Esophagus squamous epithelium (tissue), 5 donors: ENCODE measurements at regions not wholly inside any gene's neighbourhood (a gene's known extent, or its start where the extent isn't known, plus 50 kb on each side); places are given as distances from the start of the nearest gene placed in this dataset.

ENCODE experiments used
- DNase-seq: peaks from one replicate; lab custom pipeline; 2025; lab: John Stamatoyannopoulos, UW
- H3K27ac ChIP-seq, 4 donors: fragments of 200-600 bp; sonication (generic); one replicate each; pipeline ENCODE4 v1.5.1; 2016 to 2019; ENCODE audit warnings: mild to moderate bottlenecking in 1 of 4
- H3K27me3 ChIP-seq, 4 donors: fragments of 200-600 bp; sonication (generic); 1 replicate in 3 of 4; 2 replicates in 1 of 4; pipeline versions ENCODE4 v1.5.1 to v1.6.0; 2017 to 2021; ENCODE audit warnings: antibody characterized with exemption in 1 of 4
- H3K36me3 ChIP-seq, 3 donors: fragments of 200-600 bp; sonication (generic); one replicate each; pipeline ENCODE4 v1.5.1; 2016 to 2019
- H3K4me1 ChIP-seq, 3 donors: fragments of 200-600 bp; sonication (generic); one replicate each; pipeline ENCODE4 v1.5.1; 2017 to 2019
- H3K4me3 ChIP-seq, 4 donors: fragments of 200-600 bp; sonication (generic); 1 replicate in 3 of 4; 2 replicates in 1 of 4; pipeline ENCODE4 v1.5.1; 2016 to 2019; ENCODE audit warnings: mild to moderate bottlenecking in 2 of 4, moderate library complexity in 1 of 4
- H3K9me3 ChIP-seq, 3 donors: fragments of 200-600 bp; sonication (generic); one replicate each; pipeline ENCODE4 v1.5.1; 2016 to 2019
- POLR2A ChIP-seq, 4 donors: fragments of 450-650 bp; IDR thresholded peaks; one replicate each; pipeline ENCODE4 v1.6.1; 2017; ENCODE audit warnings: antibody characterized with exemption in 4 of 4, mild to moderate bottlenecking in 4 of 4, moderate library complexity in 3 of 4
- WGBS, 2 donors: methylation state at CpG; one replicate each; pipeline ENCODE4 v1.1.5; 2018; 5-methylcytosine and 5-hydroxymethylcytosine counted together
- intact Hi-C: fragments of 100-400 bp; cut with DNase I; formaldehyde crosslinking; loops from one replicate; pipeline ENCODE4 v1.15.0; 2022
- TF ChIP-seq, protein P1 (sequence below), 6 experiments: fragments of 450-650 bp in 4 of 6; fragments of 200-600 bp in 2 of 6; sonication (generic) in 2 of 6; IDR thresholded peaks; one replicate each; pipeline ENCODE4 v1.5.1; 2016 to 2019; ENCODE audit warnings: antibody characterized with exemption in 6 of 6, mild to moderate bottlenecking in 4 of 6, moderate library complexity in 4 of 6
- donor health status: DM: yes; HTN: yes; CAD: no.

DNA sequence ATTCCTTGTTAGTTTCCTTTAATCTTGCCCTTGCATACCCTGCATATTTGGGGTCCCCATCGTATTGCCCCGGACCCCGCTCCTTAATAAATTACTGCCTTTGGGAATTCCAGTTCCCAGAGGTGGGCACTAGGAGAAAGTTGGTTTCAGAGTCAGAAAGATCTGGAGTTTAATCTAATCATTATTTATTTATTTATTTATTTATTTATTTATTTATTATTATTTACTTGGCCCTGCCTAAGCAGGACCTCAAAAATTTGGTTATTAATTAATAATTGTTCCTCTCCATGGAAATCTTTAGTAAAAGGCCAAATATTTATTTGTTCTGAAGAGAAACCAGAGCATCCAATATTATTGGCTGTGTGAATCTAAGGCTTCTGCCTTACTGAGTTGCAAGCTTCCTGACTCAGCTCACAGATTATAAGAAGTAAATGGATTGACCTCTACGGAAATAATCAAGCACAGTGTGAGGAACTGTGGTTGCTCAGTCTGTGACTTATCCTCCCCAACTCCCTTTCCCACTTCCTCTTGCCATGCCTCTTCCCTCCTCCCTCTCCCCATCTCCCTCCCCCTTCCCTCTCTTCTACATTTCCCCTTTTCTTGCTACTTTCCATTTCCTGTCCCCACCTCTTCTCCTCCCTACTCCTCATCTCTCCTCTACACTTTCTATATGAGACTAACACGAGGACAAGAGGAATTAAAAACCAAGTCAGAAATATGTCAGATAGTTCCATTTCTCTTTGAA is 61.5 kb upstream of the AP1S2 start:
- Histone ChIP-seq H3K9me3 (no peaks in the 10 kb centered on the region), H3K4me3 (no peak overlapping the region), H3K36me3 (no peaks in the 10 kb centered on the region), H3K4me1 (no peaks in the 10 kb centered on the region), H3K27me3 (no peaks in the 10 kb centered on the region), H3K27ac (no peak overlapping the region)
- DNase-seq = no peak
- intact Hi-C loops = no loop called here
- TF ChIP-seq POLR2A (IDR thresholded peaks at IDR 0.05) = no peak
- TF ChIP-seq, protein P1, sequence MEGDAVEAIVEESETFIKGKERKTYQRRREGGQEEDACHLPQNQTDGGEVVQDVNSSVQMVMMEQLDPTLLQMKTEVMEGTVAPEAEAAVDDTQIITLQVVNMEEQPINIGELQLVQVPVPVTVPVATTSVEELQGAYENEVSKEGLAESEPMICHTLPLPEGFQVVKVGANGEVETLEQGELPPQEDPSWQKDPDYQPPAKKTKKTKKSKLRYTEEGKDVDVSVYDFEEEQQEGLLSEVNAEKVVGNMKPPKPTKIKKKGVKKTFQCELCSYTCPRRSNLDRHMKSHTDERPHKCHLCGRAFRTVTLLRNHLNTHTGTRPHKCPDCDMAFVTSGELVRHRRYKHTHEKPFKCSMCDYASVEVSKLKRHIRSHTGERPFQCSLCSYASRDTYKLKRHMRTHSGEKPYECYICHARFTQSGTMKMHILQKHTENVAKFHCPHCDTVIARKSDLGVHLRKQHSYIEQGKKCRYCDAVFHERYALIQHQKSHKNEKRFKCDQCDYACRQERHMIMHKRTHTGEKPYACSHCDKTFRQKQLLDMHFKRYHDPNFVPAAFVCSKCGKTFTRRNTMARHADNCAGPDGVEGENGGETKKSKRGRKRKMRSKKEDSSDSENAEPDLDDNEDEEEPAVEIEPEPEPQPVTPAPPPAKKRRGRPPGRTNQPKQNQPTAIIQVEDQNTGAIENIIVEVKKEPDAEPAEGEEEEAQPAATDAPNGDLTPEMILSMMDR (IDR thresholded peaks at IDR 0.05) = no peak
- 54 to 65% methylated on average over 5 of the region's 5 CpGs for WGBS, 2 donors

DNA sequence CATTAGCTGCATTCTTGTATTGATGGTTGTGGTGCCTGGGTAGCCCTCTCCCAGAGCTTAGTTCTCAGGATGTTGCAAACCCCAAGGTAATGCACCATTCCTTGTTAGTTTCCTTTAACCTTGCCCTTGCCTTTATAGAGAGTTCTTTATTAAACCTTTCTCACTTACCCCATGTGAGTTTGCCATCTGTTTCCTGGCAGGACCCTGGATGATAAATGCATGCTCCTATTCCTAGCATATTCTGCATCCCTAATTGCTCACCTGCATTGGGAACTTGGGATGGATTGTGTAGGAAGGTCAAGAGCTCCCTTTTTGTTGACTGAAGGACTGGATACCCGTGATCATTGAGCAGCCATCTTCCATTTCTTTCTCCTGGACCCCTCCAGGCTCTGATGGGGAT is 59.9 kb upstream of the AP1S2 start:
- Histone ChIP-seq H3K27me3 (no peaks in the 10 kb centered on the region), H3K4me3 (no peak overlapping the region), H3K36me3 (no peaks in the 10 kb centered on the region), H3K27ac (no peak overlapping the region), H3K9me3 (no peaks in the 10 kb centered on the region), H3K4me1 (no peaks in the 10 kb centered on the region)
- no peak for TF ChIP-seq POLR2A (IDR thresholded peaks at IDR 0.05)
- TF ChIP-seq, protein P1 (IDR thresholded peaks at IDR 0.05) = no peak
- intact Hi-C loops = no loop called here
- no peak for DNase-seq
- 50% methylated on average over 1 of the region's 1 CpG; no CpG with 5 or more reads in 1 of the 2 donors for WGBS, 2 donors

DNA sequence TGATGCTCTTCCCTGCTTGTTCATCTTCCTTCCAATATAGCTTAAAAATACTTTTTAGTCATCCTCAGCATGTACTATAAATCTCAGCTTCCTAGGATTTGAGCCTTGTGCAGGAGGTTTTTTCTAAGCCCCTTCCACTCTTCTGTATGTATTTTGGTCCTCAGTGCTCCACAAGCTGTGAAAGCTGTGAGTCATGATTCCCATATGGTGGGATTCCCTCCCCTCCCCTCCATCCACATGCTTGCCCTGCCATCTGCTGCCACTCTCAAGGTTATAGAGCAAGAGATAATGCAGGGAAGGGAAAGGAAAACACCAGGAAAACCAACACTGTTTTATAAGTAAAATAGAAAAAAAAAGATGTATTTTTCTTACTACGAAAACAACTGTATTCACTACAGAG is 58.5 kb upstream of the AP1S2 start:
- Histone ChIP-seq H3K36me3 (no peaks in the 10 kb centered on the region), H3K27ac (no peak overlapping the region), H3K4me1 (no peaks in the 10 kb centered on the region), H3K27me3 (no peaks in the 10 kb centered on the region), H3K4me3 (no peak overlapping the region), H3K9me3 (no peaks in the 10 kb centered on the region)
- WGBS, 2 donors = 88 to 94% methylated on average over 1 of the region's 1 CpG
- DNase-seq = no peak
- intact Hi-C loops = no loop called here
- no peak for TF ChIP-seq POLR2A (IDR thresholded peaks at IDR 0.05)
- TF ChIP-seq, protein P1 (IDR thresholded peaks at IDR 0.05) = no peak

DNA sequence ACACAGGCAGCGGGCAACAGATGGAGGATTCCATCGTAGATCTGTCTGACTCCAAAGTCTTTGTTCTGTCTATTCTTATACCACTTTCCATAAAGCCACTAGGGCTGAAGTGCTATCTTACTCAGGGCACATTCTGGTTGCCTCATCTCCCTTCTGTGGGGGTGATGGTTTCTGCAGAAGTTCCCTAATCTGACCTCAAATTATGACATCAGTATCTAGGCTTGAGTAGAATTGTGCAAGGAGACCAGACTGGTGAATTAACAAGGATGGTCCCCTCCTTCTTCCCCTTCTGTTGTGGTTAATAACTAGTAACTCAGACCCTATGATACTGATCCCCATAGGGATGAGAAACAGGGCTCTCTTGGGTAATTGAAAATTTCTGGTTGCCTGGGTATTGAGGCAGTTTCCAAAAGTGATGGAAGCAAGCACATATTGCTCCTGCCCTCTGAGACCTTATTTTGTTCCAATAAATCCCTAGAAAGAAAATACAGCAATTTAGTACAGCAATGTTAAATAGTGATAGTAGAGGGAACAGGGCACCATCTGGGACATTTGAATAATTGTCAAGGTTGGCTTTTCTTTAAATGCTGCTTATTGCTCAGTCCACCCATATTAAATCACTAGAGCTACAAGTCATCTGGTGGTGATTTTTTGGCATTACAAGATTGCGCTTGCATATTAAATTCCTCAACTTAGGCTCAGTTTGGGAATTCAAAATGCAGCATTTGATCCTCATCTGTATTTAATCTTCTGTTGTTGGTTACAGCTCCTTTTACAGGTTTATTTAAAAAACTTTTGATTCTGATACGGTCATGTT is 57.3 kb upstream of the AP1S2 start:
- no peak for TF ChIP-seq POLR2A (IDR thresholded peaks at IDR 0.05)
- TF ChIP-seq, protein P1 (IDR thresholded peaks at IDR 0.05) = no peak
- intact Hi-C loops = no loop called here
- H3K27me3 ChIP-seq = no peaks in the 10 kb centered on the region

DNA sequence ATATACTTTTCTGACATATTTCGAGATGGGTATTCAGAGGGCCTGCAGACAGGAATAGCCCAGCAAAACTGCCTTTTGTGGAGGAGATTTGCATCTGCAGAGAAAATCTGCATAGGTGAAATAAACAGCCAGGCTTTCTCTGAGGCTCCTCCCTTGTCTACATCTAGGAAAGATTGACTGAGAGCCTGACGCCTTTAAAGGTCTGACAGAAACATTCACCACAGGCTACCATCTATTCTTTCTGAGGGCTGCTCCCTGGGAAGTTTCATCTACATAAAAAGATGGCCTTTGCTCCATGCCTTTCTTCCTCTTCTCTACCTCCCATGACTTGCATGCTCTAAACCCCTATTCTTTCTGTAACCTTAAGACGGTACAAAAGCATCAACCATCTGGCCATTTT is 55.0 kb upstream of the AP1S2 start:
- Histone ChIP-seq H3K9me3 (no peaks in the 10 kb centered on the region), H3K27me3 (no peaks in the 10 kb centered on the region), H3K4me3 (no peak overlapping the region), H3K36me3 (no peaks in the 10 kb centered on the region), H3K27ac (no peak overlapping the region), H3K4me1 (no peaks in the 10 kb centered on the region)
- DNase-seq = no peak
- intact Hi-C loops = no loop called here
- TF ChIP-seq, protein P1 (IDR thresholded peaks at IDR 0.05) = no peak
- TF ChIP-seq POLR2A (IDR thresholded peaks at IDR 0.05) = no peak
- WGBS, 2 donors = 52 to 84% methylated on average over 3 of the region's 3 CpGs

More for the DNA sequence above, 57.3 kb upstream of the AP1S2 start:
- no peaks in the 10 kb centered on the region for H3K4me1 ChIP-seq
- no peak overlapping the region for H3K27ac ChIP-seq
- no peaks in the 10 kb centered on the region for H3K36me3 ChIP-seq
- 85 to 88% methylated on average over 4 of the region's 4 CpGs for WGBS, 2 donors
- no peak for DNase-seq
- no peaks in the 10 kb centered on the region for H3K9me3 ChIP-seq
- no peak overlapping the region for H3K4me3 ChIP-seq
